ENCODE measurements at regions not wholly inside any gene's neighbourhood (a gene's known extent, or its start where the extent isn't known, plus 50 kb on each side); places are given as distances from the start of the nearest gene placed in this dataset.
A peak's percentile ranks its signal among the peaks of the same experiment; 100 is the strongest.

DNA sequence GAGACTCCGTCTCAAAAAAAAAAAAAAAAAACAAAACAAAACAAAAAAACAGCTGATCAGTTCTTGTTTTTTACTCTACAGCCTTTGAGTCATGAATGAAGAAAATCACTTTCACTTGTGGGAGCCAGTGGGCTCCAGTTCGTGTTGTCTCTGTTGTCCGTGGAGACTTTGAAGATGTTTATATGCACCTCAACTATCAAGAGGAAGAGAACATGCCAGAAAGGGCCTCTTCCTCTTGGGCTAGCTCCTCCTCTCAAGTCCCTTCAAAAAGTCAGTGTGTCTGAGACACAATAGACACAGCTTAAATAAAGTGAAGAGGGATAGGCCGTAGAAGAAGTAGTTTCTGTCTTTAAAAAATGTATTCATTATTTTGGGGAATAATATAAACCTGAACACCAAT lies 182.7 kb downstream of the KDR start:
- no peak for DNase-seq (ENCODE audit: low read depth, low spot score)
- in situ Hi-C loops (cut with HindIII; ENCODE audit: low pct_unique_long_range_greater_than_20kb, low sequenced_read_pairs), result no loop called here

DNA sequence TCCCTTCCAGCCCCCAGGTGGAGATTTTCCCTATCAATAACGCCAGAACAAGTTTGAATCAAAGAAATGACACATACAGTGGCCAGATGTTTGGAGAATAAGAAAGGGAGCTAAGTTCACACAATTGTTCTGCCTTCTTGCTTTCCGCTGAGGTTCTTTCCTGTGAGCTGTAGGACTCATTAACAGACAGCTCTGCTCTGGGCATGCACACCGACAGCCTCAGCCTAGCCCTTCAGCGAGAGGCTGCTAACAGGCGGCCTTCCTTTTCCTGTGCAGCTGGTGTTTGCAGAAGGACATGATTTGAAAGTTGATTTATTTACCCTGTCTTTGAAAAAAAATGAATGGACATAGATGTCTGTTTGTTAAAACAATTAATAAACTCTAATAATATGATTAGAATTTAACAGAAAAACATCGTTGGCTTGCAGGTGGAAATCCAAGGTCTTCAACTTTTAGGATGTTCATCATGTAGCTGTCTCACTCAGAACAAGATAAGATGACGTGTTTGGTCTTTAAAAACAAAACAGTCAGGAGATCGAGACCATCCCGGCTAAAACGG lies 183.3 kb downstream of the KDR start:
- DNase-seq (ENCODE audit: low read depth, low spot score), result no peak
- in situ Hi-C loops (cut with HindIII; ENCODE audit: low pct_unique_long_range_greater_than_20kb, low sequenced_read_pairs), result no loop called here

DNA sequence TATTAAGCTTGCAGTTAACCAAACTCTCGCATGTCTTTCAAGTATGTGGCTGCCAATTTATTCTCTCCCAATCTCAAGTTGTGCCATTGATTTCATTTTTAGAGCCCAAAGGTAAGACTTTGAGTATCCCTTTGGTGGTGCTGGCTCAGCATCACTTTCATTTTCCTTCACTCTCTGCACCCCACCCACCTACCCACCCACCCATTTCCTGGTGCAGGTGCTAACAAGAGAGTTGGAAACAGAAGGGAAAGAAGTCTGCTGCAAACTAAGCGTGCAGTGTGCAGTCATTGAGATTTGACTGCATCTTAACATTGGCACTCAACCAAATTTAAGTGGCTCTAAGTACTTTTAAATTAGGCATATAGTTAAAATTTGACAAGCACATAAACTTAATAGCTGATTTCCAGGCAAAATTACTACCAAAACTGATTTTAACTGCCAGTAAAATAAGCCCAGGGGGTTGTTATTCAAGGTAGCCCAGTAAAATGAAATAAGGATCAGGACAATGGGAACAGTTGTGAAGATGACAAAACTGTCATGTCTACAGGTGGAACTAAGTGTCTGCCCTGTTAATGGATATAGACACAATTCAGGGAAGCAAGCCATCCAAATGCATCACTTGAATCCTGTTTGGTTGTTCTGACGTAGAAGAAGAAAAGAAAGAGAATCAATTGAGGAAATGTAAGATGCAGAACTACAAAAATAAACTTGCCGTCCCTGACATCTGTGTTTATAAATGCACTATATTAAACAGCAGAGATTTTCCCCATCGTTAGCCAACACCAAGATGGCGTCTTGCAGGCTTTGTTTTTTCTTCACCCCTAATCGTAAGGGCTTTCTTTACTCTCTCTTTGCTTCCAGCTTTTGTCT lies 184.2 kb downstream of the KDR start:
- DNase-seq (ENCODE audit: low read depth, low spot score), result no peak

DNA sequence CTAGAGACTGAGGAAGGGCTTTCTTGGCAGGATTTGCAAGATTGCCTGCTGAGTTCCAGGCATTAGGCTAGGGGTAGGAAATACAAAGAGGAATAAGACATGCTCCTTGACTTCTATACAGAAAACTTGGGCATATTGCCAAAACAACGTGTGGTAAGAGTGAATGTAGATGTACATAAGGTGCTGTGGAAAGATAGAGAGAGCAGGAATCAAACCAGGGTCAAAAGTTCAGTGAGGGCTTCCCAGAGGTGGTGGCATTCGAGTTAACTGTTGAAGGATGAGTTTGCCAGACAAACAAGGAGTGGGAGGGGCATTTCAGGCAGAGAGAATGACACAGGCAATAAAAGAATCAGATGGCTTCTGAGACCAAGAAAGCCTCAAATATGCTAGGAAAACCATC lies 187.9 kb downstream of the KDR start:
- in situ Hi-C loops (cut with HindIII; ENCODE audit: low pct_unique_long_range_greater_than_20kb, low sequenced_read_pairs), result no loop called here
- no peak for DNase-seq (ENCODE audit: low read depth, low spot score)

More for the DNA sequence above, 184.2 kb downstream of the KDR start:
- in situ Hi-C loops (cut with HindIII; ENCODE audit: low pct_unique_long_range_greater_than_20kb, low sequenced_read_pairs), result no loop called here

DNA sequence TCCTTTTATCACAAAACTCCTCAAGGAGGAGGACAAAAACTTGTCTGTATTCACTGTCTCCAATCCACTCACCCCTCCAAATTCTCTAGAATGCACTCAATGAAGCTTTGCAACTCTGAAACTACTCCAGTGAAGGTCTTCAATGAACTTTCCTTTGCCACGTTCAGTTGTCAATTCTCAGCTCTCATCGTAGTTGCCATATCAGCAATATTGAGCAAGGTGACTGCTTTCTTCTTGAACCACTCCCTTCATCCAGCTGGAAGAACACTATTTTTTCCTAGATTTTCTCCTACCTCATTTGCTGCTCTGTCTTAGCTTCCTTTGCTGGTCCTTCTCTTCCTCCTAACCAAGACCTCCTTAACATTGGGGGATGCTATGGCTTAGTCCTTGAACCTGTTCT lies 191.8 kb downstream of the KDR start:
- in situ Hi-C loops (cut with HindIII; ENCODE audit: low pct_unique_long_range_greater_than_20kb, low sequenced_read_pairs), result no loop called here
- no peak for DNase-seq (ENCODE audit: low read depth, low spot score)

DNA sequence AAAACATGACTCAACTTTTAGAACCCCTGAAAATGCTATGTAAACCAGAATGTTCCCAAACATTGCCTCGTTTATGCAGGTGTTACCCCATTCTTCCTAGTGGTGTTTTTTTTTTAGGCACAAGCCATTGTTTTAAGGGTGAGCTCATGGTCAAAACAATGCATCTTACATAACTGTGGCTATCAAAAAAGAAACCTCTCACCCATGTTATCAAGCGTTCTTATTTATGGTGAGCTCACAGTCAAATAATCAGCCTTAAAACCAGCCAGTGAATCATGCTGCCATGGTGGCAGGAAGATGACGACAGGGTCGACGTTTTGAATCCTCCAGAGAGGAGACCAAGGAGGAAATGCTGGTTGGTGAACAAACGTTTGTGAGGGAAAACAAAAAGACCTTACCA lies 195.2 kb downstream of the KDR start:
- in situ Hi-C loops (cut with HindIII; ENCODE audit: low pct_unique_long_range_greater_than_20kb, low sequenced_read_pairs), result no loop called here
- no peak for DNase-seq (ENCODE audit: low read depth, low spot score)

DNA sequence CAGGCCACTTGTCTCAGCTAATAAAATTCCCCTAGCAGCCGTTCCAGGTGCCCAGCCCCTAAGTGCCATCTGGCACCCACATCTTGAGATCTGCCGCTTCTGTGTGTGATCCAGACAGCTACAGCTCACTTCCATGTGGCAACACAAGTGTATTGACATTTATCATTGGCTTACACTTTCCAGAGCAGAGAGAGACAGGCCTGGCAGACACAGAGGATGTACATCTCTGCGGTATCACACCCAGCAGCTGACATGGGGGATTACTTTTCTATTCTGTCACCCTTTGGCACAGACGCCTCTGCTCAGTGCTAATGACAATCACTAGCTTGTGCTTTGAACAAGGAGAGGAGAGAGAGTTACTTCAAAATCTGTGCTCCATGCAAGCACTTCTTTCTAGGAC lies 195.9 kb downstream of the KDR start:
- DNase-seq (ENCODE audit: low read depth, low spot score), result no peak
- in situ Hi-C loops (cut with HindIII; ENCODE audit: low pct_unique_long_range_greater_than_20kb, low sequenced_read_pairs), result no loop called here

DNA sequence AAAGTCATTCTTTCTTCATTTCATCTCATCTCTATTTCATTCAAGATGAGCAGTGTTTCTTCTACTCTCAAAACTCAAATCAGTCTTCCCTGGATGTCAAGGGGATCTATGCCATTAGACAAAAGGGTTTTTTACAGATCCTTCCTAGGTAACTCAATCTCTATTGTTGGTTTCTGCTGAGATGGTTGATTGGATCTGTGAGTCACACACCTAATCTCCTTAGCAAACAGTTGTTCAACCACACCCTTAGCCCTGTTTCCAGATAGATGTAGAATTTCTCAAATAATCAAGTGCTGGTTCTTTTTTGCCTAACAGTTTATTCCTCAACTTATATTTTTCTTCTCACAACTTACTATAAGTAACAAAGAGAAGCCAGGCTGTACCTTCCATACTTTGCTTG lies 200.5 kb downstream of the KDR start:
- no peak for DNase-seq (ENCODE audit: low read depth, low spot score)
- in situ Hi-C loops (cut with HindIII; ENCODE audit: low pct_unique_long_range_greater_than_20kb, low sequenced_read_pairs), result no loop called here

DNA sequence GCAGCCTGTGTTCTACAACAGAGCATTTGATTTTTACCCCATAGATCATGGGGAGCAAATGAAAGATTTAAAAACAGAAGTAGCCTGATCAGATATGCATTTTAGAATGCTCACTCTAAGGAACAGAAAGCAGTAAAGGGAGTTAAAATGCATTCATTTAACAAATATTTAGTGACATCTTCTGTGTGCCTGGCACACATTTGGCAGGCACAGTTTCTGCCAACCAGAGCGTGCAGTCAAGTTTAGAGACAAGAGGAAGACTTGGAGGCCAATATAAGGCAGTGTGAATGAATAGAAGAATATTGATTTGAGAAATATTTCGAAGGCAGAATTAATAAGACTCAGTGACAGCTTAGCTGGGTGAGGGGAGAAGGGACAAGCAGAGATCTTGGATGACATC lies 210.1 kb downstream of the KDR start:
- in situ Hi-C loops (cut with HindIII; ENCODE audit: low pct_unique_long_range_greater_than_20kb, low sequenced_read_pairs), result no loop called here
- DNase-seq (ENCODE audit: low read depth, low spot score), result no peak

DNA sequence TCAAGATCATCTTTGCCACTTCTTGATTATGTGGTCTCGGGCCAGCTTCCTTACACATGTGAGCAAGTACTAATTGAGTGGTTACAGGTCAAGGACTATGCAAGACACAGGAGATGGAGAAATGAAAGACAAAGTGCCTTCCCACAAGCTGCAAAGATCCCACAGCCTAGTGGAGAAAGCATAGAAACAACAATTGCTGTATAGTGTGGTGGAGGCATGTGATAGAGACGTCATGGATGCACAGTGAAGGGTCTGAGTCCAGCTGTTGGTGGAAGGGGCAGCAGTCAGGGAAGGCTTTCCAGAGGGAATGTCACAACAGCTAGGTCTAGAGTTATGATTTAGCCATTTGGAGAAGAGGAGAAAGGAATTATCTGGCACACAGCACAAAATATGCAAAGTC lies 210.6 kb downstream of the KDR start:
- in situ Hi-C loops (cut with HindIII; ENCODE audit: low pct_unique_long_range_greater_than_20kb, low sequenced_read_pairs), result no loop called here
- peak; percentile 56 for DNase-seq (ENCODE audit: low read depth, low spot score)

DNA sequence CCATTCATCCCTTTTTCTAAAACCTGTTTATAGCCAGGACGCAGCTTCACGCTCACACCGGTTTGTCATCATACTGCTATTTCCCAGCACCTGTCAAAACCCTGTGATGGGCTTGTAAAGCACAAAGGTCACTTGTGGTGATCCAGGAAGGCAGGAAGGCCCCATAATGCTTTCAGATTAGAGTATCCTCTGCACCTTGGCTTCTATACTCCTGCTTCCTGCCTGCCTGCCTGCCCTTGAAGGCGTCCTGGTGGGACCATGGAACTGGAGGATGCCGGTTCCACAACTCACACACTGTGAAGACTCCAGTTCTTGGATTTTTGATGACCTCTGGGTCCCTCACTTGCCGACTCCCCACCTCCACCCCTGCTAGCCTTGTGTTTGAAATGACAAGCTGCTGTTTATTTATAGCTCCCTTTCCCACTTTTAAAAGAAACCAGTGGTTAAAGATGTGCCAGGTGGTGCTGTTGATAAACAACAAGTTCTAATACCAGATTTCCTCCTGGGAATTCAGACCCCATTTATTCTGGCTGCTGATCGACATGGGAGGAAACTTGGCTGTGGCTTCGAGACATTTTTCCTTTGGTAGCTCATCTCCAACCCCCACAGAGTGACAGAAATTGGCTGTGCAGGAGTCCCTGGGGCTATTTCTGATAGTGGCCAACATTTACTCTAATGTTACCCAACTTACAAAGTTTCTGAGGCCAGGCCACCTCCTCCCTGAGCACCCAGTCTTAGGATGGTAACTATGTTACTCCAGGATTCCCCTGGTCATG lies 211.5 kb downstream of the KDR start:
- DNase-seq (ENCODE audit: low read depth, low spot score), result no peak
- in situ Hi-C loops (cut with HindIII; ENCODE audit: low pct_unique_long_range_greater_than_20kb, low sequenced_read_pairs), result no loop called here

DNA sequence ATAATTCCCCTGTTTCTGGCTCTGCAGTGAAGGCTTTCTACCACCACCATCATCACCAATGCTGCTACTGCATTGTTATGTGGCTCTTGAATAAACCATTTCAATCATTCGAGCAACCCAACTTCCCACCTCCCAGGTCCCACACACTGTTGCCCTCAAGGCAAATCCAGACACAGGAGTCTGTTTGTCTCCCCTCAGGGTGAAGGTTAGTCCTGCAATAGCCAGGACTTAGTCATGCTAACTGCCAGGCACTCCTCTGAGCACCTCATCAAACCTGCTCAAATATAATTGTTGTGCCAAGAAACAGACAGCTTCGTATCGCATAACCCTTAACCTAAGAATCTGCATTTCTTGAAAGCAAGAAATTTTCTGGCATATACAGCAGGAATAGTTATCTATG lies 213.2 kb downstream of the KDR start:
- in situ Hi-C loops (cut with HindIII; ENCODE audit: low pct_unique_long_range_greater_than_20kb, low sequenced_read_pairs), result no loop called here
- no peak for DNase-seq (ENCODE audit: low read depth, low spot score)

DNA sequence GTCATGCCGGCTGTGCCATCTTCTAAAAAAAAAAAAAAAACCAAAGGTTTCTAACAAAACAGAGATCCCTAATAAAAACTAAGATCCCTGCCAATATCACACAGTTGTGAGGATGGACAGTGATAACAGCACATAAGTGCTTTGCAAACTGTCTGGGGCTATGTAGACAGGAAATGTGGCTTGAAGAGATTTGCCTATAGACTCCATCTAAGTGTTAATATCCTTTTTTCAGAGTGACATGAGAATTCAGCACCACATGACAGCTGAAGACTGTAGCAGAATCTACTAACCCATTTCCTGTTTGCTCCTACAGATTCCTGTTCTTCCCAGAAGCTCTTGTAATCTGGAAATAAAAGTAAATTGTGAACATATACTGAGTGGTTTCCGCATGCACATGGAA lies 215.4 kb downstream of the KDR start:
- in situ Hi-C loops (cut with HindIII; ENCODE audit: low pct_unique_long_range_greater_than_20kb, low sequenced_read_pairs), result no loop called here
- DNase-seq (ENCODE audit: low read depth, low spot score), result no peak

DNA sequence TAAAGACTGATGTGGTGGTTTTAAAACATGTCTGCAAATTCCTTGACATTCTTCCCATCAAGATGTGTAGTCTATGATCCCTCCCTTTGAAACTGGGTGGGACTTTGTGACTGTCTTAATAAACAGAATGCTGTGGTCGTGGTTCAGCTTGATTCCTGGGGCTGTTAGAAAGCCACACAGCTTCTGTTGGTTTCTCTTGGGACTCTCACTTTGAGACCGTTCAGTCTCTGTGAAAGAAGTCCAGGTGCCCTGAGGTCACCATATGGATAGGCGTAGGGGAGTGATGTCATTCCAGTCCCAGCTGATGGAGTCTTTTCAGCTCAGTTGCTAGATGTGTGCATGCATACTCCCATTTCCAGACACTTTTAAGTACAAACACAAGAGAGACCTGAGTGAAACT lies 216.6 kb downstream of the KDR start:
- DNase-seq (ENCODE audit: low read depth, low spot score), result no peak

DNA sequence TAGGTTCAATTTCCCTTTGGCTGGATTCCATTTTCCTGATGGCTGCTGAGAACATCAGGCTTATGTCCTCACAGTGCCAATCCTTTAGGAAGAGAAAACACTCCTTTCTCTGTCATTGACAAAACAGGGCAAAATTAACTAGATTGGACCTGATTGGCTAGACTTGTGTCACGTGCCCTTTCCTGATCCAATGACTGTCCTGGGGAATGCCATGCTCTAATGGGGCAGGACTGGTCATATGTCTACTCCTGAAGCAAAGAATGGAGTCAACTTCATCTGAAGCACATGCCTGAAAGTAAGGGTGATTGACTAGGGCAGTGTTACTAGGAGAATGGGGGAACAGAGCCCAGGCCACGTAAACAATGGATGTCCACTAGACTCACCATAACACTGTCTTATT lies 220.4 kb downstream of the KDR start:
- in situ Hi-C loops (cut with HindIII; ENCODE audit: low pct_unique_long_range_greater_than_20kb, low sequenced_read_pairs), result no loop called here
- no peak for DNase-seq (ENCODE audit: low read depth, low spot score)

More for the DNA sequence above, 216.6 kb downstream of the KDR start:
- in situ Hi-C loops (cut with HindIII; ENCODE audit: low pct_unique_long_range_greater_than_20kb, low sequenced_read_pairs), result no loop called here

DNA sequence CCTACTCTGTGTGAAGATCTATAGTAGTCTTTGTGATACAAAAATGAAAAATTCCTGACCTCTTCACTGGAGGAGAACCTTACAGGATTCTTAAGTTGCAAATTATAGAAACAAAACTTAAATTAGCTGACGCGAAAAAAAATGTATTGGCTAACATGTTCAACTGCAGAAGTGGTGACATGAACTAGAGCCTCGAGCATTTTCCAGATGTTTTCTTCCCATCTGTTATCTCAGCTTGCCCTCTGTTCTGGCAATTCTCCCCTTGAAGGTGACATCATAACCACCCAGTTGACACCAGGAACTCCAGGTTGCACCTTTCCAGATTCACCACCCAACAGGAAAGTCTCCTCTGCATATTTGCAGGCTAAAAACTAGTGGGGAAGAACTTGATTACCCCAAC lies 222.4 kb downstream of the KDR start:
- DNase-seq (ENCODE audit: low read depth, low spot score), result no peak
- in situ Hi-C loops (cut with HindIII; ENCODE audit: low pct_unique_long_range_greater_than_20kb, low sequenced_read_pairs), result no loop called here

DNA sequence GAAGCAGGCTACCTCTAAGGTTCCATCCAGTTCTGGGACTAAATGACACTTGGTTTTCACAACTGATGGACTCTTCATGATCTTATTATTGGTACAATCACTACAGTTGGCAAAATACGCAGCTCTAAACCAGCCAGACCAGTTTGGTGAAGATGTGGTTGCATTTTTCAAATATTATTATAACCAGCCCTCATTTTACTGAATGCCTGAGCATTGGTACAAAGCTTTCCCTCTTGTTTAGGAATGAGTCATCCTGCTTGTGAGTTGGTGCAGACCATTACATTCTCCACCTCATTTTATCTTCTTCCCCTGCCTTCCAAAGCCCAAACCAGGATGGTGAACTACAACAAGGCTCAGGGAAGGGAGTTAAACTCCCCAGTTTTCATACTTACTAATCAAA lies 223.1 kb downstream of the KDR start:
- in situ Hi-C loops (cut with HindIII; ENCODE audit: low pct_unique_long_range_greater_than_20kb, low sequenced_read_pairs), result no loop called here
- DNase-seq (ENCODE audit: low read depth, low spot score), result peak; percentile 3

DNA sequence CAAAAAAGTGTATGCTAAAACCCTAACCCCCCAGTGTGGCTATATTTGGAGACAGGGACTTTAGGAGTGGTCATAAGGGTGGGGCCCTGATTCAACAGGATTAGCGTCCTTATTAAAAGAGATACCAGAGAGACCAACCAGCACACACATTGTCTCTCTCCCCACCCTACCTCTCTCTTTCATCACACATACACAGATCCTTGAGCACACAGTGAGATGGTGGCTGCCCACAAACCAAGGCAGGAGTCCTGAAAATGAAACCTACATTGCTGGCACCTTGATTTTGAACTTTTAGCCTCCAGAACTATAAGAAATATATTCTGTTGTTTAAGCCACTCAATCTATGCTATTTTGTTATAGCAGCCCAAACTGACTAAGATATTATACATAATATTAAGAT lies 224.2 kb downstream of the KDR start:
- in situ Hi-C loops (cut with HindIII; ENCODE audit: low pct_unique_long_range_greater_than_20kb, low sequenced_read_pairs), result no loop called here
- DNase-seq (ENCODE audit: low read depth, low spot score), result no peak

Data from SK-MEL-5 (cell line).